Iris pigment epithelial cell (primary cell): ENCODE measurements at regions not wholly inside any gene's neighbourhood (a gene's known extent, or its start where the extent isn't known, plus 50 kb on each side); places are given as distances from the start of the nearest gene placed in this dataset.
"Not testable (repeated sequence)": the region's sequence is repeated elsewhere in the genome, so short reads cannot be mapped to it uniquely, and the experiment has no call there.

Experiments used
- DNase-seq: peaks from one replicate; pipeline ENCODE4 v3.0.0-alpha.2; 2011; ENCODE audit warnings: low read depth

GRCh38 chr3:127417709-127418559, 130.1 kb upstream of the PRR20G start:
- DNase-seq = no peak

DNA sequence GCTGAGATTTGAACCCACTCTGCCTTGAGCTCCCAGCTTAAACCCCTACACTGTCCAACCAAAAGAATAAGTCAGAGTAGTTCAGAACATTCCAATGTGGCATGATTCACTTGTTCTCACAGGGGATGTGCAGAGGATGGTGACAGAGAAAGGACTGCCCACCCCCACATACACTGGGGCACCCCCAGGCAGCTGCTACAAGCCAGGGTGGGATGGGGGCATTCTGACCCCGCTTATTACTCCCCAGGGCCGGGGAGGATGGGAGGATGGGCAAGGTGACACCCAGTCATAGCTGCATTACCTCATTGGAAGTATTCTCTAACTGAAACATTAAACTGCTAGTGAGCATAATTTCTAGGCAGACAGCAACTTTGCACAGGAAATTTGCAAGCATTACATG, 126.0 kb upstream of the PRR20G start:
- no peak for DNase-seq

DNA sequence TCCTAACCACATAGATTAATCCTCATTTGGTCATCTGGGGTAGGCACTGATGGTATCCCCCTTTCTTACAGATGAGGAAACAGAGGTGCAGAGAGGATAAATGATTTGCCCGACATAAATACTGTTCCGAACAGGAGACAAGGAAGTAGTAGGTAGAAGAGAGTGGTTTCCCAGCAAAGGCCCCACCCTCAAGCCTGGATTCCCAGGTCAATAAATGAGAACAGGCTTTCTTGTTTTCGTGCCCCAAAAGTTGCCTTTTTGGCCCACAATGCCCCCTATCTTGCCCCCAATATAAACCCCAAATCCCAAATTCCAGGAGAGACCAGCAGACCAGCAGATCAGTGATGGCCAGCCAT, 125.5 kb upstream of the PRR20G start:
- no peak for DNase-seq

- DNase-seq = no peak
These were observed 124.9 kb upstream of the PRR20G start for GRCh38 chr3:127412578-127413317.

GRCh38 chr3:127411875-127412274, 124.0 kb upstream of the PRR20G start:
- DNase-seq = not testable (repeated sequence)

DNA sequence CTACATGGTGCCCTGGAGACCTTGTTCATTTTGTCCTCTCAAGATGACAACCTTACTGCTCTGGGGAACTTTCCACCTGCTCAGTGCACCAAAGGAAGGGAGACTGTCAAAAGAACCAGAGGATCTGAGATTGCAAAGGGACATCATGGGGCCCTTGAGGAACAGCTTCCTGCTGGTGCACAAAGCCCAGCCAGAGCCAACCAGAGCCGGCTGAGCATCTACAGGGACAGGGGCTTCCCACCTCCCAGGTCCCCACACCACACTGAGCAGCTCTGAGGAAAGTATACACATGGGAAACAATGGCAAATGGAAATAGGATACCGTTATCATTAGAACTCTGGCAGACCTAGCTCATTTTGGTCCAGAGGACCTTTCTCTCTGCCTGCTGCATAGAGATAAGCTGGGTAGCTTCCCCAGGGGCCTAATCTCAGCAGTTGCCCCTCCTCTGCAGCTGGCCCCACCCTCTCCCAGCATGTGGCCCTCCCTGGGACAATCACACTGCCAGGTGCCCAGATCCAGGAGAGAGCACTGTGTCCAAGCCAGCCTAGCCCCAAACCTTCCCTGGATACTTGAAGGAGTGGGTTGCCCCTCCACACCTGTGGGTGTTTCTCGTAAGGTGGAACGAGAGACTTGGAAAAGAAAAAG, 123.4 kb upstream of the PRR20G start:
- no peak for DNase-seq

DNA sequence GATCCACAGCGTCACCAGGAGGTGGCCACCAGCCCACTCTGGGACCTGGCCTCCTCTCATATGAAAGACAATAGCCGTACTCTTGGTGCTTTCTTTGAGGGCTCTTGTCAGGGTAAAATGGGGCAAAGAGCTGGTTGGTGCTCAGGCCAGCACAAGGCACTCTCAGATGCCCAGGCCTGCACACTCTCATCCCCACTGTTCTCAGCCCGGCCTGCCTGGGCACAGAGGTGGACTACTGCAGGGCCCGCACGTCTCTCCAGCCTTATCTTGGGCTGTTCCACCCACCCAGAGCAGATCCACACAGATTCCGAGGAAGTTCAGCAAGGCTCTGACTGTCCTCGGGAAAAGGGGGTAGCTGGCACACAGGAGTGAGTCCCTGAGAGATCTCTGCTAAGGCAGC, 122.8 kb upstream of the PRR20G start:
- no peak for DNase-seq

- no peak for DNase-seq
These were observed 122.3 kb upstream of the PRR20G start for GRCh38 chr3:127410137-127410488.

- DNase-seq = no peak
These were observed 121.7 kb upstream of the PRR20G start for GRCh38 chr3:127409421-127410136.

GRCh38 chr3:127408684-127409420, 121.0 kb upstream of the PRR20G start:
- no peak for DNase-seq

GRCh38 chr3:127408022-127408683, 120.3 kb upstream of the PRR20G start:
- DNase-seq = no peak

- no peak for DNase-seq
These were observed 119.4 kb upstream of the PRR20G start for GRCh38 chr3:127407026-127407939.

DNA sequence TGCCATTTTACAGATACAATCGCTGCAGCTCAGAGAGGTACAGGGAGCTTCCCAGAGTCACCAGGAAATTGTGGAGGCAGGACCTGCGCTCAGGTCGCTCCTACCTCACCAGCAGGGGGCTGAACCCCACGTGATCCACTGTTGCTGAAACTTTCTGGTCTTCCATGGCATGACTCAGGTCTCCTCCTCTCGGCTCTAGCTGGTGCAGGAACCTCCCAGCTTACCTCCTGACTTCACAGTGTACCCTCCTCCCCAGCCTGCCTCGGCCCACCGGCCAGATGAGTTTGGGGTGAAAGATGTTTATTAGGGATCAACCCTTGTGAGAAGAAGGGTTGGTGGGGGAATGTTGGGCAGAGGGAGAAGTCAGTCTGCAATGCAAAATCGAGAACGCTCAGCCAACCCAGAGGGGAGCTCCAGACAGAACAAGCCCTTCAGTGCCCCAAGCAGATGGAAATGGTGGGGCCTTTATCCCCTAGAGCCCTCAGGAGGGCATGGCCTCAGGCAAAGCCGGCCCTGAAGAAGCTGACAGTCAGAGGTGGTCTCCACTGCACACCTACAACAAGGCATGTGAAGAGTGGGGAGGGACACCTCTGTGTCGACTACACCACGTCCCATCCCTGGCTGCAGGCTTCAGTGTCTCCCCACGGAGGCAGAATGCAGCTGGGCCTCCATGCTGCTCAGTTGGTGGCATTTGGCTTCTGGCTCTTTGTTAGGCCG, 118.6 kb upstream of the PRR20G start:
- DNase-seq = peak; percentile 26

DNA sequence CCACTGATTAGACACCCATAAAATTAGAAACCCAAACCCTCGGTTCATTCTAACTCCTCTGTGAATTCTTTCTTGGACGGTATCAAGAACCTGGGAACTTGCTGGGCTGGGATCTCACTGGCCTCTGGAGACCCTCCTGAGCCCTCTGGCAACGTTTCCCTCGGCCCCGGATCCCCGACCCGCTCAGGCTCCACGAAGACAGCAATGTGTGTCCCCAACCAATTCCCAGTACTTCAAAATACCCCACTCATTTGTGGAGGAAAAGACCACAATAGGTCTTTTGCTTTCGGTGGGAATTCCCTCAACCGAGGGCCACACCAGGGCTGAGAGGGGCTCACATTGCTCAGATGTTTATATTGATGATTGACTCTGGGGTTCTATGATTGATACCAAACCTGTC, 117.9 kb upstream of the PRR20G start:
- DNase-seq = no peak

- DNase-seq = no peak
These were observed 117.3 kb upstream of the PRR20G start for GRCh38 chr3:127405010-127405598.

- no peak for DNase-seq
These were observed 116.6 kb upstream of the PRR20G start for GRCh38 chr3:127404221-127405009.

DNA sequence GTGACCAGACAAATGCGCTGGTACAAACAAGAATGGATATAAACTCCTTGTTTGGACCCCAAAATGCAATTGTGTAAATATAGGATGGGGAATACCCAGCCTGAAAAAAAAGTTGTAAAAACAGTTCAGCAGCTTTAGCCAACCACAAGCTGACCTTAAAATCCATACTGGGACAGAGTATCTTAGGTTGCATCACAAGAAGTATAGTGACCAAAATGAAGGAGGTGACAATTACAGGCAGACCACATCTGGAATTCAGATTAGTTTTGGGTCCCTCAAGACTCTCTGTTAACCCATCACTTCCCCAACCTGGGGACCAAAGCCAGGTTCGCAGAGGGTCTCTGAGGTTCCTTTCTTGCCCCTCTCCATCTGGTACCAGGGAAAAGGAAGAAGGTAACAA, 115.9 kb upstream of the PRR20G start:
- DNase-seq = no peak

- no peak for DNase-seq
These were observed 111.3 kb upstream of the PRR20G start for GRCh38 chr3:127399154-127399553.
